CD4-positive, alpha-beta T cell treated with Interleukin-6 at 100 ng/mL for 8 hours (primary cell): ENCODE measurements at regions not wholly inside any gene's neighbourhood (a gene's known extent, or its start where the extent isn't known, plus 50 kb on each side); places are given as distances from the start of the nearest gene placed in this dataset.

Experiments used
- DNase-seq: peaks from one replicate; pipeline ENCODE4 v3.0.0-alpha.2; 2020; ENCODE audit warnings: mixed read lengths, low spot score

DNA sequence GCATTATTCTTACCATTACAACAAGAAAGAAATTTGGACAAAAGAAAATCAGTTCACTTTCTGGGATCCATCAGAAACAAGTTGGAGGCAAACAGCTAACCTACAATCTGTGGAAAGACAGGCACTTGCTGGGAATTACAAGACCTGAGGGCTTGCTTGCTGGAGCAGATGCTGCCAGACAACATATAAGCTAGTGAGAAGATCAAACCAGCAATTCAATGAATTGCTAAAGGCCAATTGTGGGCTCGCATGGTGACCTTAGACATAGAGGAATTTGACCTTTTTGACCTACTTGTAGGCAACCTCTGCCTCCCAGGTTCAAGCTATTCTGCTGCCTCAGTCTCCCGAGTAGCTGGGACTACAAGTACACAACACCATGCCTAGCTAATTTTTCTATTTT, 921.2 kb upstream of the CNTNAP5 start:
- DNase-seq: no peak

DNA sequence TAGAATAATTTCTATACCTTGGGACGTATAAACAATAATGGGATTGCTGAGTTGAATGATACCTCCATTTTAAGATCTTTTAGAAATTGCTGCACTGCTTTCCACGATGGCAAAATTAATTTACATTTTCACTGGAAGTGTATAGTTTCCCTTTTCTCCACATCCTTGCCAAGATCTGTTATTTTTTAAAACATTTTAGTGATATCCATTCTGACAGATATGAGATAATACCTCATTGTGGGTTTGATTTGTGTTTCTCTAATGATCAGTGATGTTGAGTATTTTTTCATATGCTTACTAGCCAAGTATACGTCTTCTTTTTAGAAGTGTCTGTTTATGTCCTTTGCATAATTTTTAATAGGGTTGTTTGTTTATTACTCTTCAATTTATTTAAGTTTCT, 908.5 kb upstream of the CNTNAP5 start:
- DNase-seq: no peak

- DNase-seq: no peak
Measured at GRCh38 chr2:123127236-123127635, 897.9 kb upstream of the CNTNAP5 start.

- no peak for DNase-seq
Measured at GRCh38 chr2:123128951-123129350, 896.1 kb upstream of the CNTNAP5 start.

DNA sequence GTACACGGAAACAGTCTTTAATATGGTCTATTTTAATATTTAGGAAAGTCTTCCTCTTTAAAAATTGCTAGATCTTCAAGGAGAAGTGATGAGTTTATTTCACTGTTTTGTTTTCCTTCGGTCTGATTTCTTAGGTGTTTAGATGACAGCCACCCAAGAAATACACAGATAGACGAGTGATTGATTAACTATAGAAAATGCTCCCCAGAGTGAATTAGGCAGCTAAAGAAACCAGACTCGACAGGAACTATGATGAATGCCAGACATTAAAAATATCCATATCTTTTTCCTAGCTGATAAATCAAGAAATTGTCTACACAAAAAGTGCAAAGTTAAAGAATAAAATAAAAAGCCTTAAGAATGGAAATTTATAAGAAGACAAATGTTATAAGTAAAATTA, 888.7 kb upstream of the CNTNAP5 start:
- DNase-seq: no peak

DNA sequence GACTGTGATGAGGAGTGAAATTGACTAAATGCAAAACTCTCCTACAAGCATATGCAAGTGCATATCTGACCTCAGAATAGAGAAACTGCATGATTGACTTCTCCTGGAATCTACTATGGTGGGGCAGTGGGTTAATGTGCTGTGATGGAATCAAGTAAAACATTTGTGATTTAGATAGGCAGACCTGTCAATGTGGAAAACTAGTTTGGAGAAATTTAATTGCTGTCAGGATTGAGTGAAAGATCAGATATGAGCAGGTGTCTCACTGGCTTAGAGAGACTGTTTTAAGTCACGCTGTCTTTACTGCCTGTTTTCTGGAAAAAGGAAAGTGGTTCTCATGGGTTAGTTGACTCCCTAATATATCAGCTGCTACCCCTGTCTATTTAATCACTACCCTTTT, 881.0 kb upstream of the CNTNAP5 start:
- DNase-seq: no peak

DNA sequence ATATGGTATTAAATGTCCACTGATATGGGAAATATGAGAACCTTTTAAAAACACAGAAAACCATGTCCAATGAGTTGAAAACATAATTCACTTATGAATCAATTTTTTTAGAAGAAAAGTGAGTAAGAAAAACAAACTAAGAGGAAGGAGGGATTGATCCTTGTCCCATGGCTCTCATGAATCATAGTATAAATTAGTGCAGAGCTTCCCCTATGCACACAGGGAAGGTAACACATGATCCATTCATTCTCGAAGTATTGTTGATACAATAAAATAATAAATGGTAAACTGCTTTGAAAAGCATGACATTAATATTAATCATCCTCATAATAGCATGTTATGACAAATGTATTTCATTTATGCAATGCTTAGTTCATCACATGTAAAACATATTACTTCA, 872.0 kb upstream of the CNTNAP5 start:
- DNase-seq: no peak

DNA sequence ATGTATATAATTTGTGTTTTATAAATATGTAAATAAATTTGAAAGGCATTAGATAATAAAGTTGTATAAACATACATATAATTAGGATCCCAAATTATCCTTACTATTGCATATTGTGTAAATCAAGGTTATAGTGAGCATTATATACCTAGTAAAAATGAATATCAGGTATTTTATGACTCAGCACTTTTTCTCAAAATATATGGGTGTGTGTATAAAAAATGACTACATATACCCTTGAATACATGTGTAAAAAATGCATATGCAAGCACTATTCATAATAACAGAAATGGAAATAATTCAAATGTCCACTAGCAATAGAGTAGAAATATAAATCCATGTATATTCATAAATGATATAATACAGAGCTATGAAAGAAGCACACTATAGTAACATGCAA, 870.9 kb upstream of the CNTNAP5 start:
- DNase-seq: no peak

DNA sequence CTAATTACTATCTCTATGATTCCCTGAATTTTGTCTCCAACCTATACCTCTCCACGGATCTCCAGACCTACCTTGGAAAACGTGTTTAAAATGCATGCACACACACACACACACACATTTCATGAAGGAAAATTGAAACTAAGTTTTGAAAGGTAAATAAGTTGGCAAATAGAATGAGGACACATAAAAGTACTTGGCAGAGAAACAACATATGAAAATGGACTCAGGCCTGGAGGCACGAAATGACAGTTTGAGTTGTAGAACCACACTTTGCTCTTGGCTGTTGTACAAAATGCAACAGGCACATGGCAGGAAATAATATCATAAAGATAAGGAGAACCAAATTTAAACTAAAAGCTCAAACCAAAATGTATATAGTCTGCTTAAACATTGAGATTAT, 868.1 kb upstream of the CNTNAP5 start:
- DNase-seq: no peak

DNA sequence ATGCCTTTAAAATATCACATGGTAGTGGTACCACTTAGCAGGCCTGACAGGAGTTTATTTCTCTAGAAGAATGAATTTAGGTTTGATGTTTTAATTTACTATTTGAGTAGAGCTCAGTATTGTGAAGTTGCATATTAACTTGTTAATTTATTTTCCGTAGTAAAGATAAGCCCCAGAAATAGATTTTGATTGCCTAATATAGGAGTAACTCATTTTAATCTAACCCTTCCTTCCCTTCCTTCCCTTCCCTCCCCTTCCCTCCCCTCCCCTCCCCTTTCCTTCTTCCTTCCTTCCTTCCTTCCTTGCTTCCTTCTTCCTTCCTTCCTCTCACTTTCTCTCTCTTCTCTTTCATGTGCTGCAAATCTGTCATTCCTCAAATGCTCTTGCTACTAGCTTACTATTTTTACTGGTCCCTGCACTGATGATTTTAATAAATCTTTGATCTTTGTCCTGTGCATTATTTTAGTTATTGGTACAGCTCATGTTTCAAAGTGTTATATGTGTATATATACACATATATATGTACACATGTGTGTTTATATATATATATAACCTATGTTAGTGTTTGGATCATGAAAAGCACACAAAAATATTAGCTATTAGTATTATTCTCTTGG, 862.6 kb upstream of the CNTNAP5 start:
- DNase-seq: no peak

GRCh38 chr2:123163398-123163797, 861.7 kb upstream of the CNTNAP5 start:
- DNase-seq: no peak

- DNase-seq: no peak
Measured at GRCh38 chr2:123164216-123164615, 860.9 kb upstream of the CNTNAP5 start.

DNA sequence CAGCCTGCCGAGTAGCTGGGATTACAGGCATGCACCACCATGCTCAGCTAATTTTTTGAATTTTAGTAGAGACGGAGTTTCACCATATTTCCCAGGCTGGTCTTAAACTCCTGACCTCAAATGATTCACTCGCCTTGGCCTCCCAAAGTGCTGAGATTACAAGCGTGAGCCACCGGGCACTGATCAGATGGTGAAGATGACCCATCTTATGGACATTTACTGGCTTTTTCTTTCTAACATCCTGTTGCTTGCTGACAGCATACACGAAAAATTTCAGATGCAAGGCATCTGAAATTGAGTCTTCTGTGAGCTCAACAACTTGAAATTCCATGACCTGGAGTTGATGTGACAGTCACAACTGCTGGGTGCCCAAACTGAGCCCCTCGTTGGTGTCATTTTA, 859.5 kb upstream of the CNTNAP5 start:
- DNase-seq: no peak

DNA sequence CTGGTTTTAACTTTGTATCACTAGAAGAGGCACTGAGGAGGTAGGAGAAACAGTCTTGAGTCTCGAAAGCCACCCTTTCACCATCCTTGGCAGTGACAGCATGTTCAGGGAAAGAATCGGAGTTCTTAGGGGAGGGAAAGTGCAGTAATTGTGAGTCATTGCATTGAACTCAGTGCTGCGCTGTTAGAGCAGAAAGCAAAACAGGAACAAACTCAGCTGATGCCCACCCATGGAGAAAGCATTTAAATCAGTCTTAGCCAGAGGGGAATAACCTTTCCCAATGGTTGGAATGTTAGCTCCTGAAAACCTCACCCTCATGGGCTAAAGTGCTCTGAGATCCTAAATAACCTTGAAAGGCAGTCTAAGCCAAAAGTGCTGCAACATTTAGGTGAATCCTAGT, 845.6 kb upstream of the CNTNAP5 start:
- DNase-seq: no peak

DNA sequence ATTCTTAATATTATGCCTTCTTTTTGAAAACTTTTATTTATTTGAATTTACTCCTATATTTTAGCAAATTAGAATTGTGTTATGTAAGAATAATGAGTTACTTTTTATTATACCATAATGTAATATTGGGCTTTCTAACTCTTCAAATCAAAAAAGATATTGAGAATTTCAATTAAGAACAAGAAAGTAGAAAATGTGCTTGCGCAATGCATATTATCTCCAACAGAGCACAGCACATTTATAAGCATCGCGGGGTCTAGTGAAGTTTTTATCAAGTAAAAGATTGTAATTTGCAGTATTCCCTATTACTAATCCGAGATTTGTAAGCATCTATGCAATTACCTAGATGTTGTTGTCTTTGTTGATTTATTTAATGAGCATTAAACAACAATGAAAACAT, 829.1 kb upstream of the CNTNAP5 start:
- no peak for DNase-seq

DNA sequence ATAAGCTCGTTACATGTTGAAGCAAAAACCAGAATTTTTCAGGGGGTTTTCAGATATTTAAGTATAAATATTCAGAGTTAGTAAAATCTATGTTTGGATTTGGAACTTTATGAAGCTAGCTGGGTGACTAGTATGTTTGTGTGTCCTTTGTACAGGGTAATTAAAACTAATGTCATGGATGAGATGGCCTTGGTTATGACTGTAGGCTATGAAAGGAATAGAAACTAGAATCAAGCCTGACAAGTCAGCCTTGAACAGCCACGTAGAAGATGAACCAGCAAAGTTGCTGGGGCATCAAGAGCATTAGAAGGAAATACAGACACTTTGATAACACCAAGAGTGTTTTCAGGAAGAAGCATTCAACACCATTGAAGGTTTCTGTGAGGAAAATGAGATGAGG, 825.1 kb upstream of the CNTNAP5 start:
- DNase-seq: no peak

DNA sequence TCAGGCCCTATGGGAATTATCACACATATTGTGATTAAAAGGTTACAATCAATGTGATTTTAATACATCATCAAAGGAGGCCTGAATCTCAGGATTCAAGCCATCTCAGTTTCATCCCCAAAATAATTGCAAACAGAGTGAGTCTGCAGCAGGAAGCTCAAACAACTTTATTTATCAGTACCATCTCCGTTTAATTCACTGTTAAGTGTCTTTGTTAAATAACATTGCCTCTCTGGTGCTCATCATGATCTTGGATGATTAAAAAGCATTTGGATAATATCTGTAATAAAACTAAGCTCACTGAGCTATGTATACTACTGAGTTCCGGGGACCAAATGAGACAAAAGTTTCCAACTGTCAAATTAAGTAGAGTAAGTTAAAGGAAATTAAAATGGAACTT, 817.8 kb upstream of the CNTNAP5 start:
- DNase-seq: no peak

GRCh38 chr2:123209202-123209601, 815.9 kb upstream of the CNTNAP5 start:
- DNase-seq: no peak

GRCh38 chr2:123211181-123211580, 813.9 kb upstream of the CNTNAP5 start:
- DNase-seq: no peak

DNA sequence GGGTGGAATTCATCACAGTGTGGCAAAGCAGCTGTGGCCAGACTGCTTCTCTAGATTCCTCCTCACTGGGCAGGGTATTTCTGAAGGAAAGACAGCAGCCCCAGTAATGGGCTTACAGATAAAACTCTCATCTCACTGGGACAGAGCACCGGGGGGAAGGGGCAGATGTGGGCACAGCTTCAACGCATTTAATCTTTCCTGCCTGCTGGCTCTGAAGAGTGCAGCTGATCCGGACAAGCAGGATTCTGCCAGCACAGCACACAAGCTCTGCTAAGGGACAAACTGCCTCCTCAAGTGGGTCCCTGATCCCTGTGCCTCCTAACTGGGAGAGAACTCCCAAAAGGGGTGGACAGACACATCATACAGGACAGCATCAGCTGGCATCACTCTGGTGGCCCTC, 779.9 kb upstream of the CNTNAP5 start:
- DNase-seq: no peak

- no peak for DNase-seq
Measured at GRCh38 chr2:123258877-123259539, 766.1 kb upstream of the CNTNAP5 start.

GRCh38 chr2:123262856-123263255, 762.2 kb upstream of the CNTNAP5 start:
- no peak for DNase-seq

- DNase-seq: no peak
Measured at GRCh38 chr2:123283431-123283830, 741.7 kb upstream of the CNTNAP5 start.

DNA sequence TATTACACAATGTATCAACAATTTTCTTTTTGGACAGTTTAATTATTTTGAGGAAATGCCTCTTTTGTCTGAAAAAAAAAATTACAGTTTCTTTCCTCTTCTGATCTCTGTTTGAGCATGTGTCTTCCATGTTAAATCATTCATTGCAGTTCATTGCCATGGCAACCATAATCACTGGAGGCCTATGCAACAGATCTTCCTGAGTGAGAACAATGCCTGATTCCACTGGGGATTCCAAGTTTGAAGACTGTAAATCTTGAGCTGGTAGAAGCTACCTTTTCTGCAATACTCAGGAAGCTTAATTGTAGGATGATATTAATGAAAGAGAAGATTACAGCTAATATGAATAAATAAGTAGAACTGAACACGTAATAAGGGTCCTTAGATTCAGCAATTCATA, 721.4 kb upstream of the CNTNAP5 start:
- DNase-seq: no peak
